Fibroblast of the conjunctiva (primary cell): ENCODE measurements at regions not wholly inside any gene's neighbourhood (a gene's known extent, or its start where the extent isn't known, plus 50 kb on each side); places are given as distances from the start of the nearest gene placed in this dataset.
"Not testable (repeated sequence)": the region's sequence is repeated elsewhere in the genome, so short reads cannot be mapped to it uniquely, and the experiment has no call there.

ENCODE experiments used
- DNase-seq: peaks from one replicate; pipeline ENCODE4 v3.0.0-alpha.2; 2010; ENCODE audit warnings: low read depth

- DNase-seq = not testable (repeated sequence)
These were observed 148.1 kb upstream of the SMIM31 start for GRCh38 chr4:164605791-164606190.

GRCh38 chr4:164606478-164606877 lies 147.5 kb upstream of the SMIM31 start:
- DNase-seq = no peak

GRCh38 chr4:164613256-164613655 lies 140.7 kb upstream of the SMIM31 start:
- no peak for DNase-seq

GRCh38 chr4:164613792-164614191 lies 140.1 kb upstream of the SMIM31 start:
- DNase-seq = no peak

- DNase-seq = no peak
These were observed 139.6 kb upstream of the SMIM31 start for GRCh38 chr4:164614329-164614728.

- no peak for DNase-seq
These were observed 138.9 kb upstream of the SMIM31 start for GRCh38 chr4:164614999-164615398.

- DNase-seq = no peak
These were observed 138.0 kb upstream of the SMIM31 start for GRCh38 chr4:164615964-164616363.

GRCh38 chr4:164616961-164617360 lies 137.0 kb upstream of the SMIM31 start:
- DNase-seq = no peak

- DNase-seq = no peak
These were observed 136.5 kb upstream of the SMIM31 start for GRCh38 chr4:164617426-164617825.

GRCh38 chr4:164617911-164618310 lies 136.0 kb upstream of the SMIM31 start:
- no peak for DNase-seq

DNA sequence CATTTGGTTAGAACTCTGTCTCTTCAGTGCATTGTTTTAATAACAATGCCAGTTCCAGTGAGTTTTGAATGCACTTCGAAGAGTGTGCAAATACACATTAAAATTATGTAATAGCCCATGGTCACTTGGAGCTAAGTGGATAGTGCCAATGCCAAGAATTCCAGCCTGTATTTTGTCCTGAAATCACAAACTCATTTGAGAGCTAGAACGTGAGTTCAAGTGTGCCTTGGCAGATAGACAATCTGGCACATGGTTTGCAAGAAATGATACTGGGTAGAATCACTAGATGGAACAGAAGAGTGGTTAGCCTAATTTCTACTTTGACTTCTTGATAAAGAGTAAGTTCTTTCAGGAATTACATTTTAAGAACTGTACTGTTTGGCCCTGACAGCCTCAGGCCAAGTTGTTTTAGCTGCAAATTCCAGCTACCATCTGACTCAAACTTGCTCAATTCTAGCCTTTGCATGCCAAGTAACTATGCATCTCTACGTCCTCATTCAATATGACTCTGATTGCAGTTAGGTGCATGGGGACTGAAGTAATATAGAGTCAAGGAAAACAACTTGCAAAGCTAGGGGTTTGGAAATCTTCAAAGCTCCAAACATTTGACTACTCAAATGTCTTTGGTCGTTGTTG lies 131.9 kb upstream of the SMIM31 start:
- no peak for DNase-seq

DNA sequence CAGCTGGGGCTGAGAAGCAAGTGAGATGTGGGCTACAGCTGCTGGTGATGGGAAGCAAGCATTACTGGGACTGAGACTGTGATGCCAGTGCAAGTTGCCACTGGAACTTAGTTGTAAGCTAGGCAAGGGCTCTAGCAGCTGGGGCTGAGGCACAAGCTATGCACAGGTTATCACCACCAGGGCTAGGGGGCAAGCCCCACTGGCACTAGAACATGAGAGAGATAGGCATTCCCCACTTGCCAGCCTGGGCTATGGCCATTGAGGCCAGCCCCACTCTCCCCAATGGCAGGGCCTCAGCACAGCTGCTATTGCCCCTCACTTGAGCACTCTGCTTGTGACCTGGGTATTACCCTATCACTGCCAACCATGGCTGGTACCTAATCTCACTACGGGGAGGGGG lies 130.8 kb upstream of the SMIM31 start:
- no peak for DNase-seq

DNA sequence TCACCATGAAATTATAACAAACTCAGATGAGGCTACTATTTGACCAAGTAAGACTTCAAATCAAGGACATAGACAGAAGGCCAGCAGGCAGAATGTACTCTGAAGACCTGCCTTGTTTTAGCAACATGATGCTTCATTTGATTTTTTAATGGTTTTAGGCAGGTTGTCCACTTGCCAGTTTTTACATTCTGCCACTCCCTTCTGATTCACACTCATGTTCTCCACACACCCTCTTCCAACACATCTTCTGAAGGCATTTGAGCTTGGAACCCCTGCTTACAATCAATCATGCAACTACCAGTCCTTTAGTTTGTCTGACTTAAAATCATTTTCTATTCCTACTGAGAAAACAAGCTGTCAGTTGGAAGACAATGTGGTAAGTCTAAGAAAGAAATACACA lies 114.9 kb upstream of the SMIM31 start:
- DNase-seq = no peak

GRCh38 chr4:164648151-164648848 lies 105.6 kb upstream of the SMIM31 start:
- no peak for DNase-seq

DNA sequence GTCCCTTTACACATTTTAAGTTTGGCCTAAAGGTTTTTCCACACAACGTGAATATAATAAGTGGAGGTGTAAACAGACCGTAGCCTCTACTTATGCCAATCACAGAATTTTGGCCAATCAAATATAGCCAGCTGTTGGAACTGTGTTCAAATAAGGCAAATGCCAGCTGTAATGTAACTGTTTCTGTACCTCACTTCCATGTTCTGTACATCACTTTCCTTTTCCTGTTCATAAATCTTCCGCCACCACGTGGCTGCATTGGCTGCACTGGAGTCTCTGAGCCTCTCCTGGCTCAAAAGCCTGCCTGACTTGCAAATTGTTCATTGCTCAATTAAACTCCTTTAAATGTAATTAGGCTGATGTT lies 105.1 kb upstream of the SMIM31 start:
- no peak for DNase-seq

- no peak for DNase-seq
These were observed 94.2 kb upstream of the SMIM31 start for GRCh38 chr4:164659765-164660164.

DNA sequence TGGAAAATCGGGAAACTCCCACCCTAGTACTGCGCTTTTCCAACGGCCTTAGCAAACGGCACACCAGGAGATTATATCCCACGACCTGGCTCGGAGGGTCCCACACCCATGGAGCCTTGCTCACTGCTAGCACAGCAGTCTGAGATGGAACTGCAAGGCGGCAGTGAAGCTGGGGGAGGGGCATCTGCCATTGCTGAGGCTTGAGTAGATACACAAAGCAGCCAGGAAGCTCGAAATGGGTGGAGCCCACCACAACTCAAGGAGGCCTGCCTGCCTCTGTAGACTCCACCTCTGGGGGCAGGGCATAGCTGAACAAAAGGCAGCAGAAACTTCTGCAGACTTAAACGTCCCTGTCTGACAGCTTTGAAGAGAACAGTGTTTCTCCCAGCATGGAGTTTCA lies 77.8 kb upstream of the SMIM31 start:
- not testable (repeated sequence) for DNase-seq

GRCh38 chr4:164683040-164683439 lies 70.9 kb upstream of the SMIM31 start:
- DNase-seq = no peak

DNA sequence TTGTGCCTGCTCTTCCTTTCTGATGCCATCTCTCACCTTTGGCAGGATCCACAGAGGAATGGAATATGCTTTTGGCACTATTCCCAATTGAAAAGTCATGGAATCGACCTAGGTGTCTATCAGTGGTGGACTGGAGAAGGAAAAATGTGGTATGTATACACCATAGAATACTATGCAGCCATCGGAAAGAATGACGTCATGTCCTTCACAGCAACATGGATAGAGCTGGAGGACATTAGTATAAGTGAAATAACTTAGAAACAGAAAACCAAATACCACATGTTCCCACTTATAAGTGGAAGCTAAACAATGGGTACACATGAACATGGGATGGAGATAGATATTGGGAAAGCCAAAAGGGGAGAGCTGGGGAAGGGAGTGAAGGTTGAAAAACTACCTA lies 58.3 kb upstream of the SMIM31 start:
- no peak for DNase-seq

DNA sequence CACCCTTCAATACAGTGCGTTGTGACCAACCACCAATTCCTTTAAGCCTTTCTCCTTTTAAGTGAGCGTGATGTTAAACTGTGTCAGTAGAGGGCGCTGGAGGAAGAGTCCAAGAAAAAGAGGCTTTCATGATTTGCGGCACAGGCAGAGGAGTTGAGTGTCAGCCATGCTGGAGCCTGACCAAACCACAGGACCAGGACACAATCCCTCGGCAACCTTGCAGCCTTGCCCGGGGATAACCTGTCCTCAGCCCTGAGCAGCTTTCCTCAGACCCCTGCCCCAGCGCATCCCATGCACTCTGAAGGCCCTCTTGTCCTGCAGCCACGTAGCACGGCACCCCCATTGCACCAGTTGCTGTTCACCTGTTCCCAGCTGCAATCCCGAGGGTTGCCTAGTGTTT lies 53.5 kb upstream of the SMIM31 start:
- DNase-seq = no peak

GRCh38 chr4:164701665-164702064 lies 52.3 kb upstream of the SMIM31 start:
- DNase-seq = no peak
